ENCODE measurements at regions not wholly inside any gene's neighbourhood (a gene's known extent, or its start where the extent isn't known, plus 50 kb on each side); places are given as distances from the start of the nearest gene placed in this dataset.
"Not testable (repeated sequence)": the region's sequence is repeated elsewhere in the genome, so short reads cannot be mapped to it uniquely, and the experiment has no call there.

DNA sequence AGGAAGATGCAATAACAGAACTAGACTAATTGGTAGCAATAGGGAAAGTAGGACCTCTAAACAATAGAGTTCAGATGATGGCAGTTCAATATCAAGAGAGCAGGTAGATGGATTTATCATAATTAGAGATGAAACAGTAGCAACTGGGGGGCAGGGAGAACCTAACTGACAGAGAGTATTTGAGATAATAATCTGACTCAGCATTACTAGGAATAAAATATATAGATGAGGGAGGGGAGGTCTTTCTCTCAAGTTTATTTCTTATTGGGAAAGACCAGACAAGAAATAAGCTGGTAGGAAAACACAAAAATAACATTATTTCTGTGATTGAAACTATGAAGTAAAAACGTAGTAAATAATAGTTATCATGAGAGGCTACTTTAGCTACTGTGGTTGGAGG is 1656.7 kb upstream of the B3GALT2 start:
- no peak for DNase-seq
- TF ChIP-seq POLR2A (IDR thresholded peaks at IDR 0.05): no peak
- TF ChIP-seq, protein P1, sequence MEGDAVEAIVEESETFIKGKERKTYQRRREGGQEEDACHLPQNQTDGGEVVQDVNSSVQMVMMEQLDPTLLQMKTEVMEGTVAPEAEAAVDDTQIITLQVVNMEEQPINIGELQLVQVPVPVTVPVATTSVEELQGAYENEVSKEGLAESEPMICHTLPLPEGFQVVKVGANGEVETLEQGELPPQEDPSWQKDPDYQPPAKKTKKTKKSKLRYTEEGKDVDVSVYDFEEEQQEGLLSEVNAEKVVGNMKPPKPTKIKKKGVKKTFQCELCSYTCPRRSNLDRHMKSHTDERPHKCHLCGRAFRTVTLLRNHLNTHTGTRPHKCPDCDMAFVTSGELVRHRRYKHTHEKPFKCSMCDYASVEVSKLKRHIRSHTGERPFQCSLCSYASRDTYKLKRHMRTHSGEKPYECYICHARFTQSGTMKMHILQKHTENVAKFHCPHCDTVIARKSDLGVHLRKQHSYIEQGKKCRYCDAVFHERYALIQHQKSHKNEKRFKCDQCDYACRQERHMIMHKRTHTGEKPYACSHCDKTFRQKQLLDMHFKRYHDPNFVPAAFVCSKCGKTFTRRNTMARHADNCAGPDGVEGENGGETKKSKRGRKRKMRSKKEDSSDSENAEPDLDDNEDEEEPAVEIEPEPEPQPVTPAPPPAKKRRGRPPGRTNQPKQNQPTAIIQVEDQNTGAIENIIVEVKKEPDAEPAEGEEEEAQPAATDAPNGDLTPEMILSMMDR (IDR thresholded peaks at IDR 0.05): no peak
- Histone ChIP-seq H3K9me3 (no peaks in the 10 kb centered on the region), H3K36me3 (no peaks in the 10 kb centered on the region), H3K27me3 (no peaks in the 10 kb centered on the region), H3K4me1 (no peaks in the 10 kb centered on the region), H3K27ac (no peak overlapping the region), H3K4me3 (no peak overlapping the region)

DNA sequence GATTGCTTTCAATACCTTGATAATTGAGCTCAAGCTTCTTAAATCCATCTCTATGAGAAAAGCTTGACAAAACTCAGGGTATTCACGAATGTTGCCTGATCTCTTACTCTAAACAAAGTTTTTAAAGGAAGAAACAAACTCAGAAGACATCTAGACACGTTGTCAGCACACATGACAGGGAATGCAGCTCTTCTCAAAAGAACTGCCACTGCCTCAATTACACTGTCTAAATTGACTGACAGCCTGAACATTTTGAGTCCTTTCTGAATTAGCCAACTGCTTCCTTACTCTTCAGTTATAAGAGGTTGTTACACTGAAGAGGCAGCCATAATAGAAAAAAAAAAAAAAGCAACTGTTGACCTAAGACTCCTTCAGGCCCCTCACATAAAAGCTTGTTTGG is 1646.7 kb upstream of the B3GALT2 start:
- TF ChIP-seq POLR2A (IDR thresholded peaks at IDR 0.05): no peak
- TF ChIP-seq, protein P1 (IDR thresholded peaks at IDR 0.05): no peak
- H3K27ac ChIP-seq: no peak overlapping the region
- H3K27me3 ChIP-seq: no peaks in the 10 kb centered on the region
- no peaks in the 10 kb centered on the region for H3K36me3 ChIP-seq
- no peak overlapping the region for H3K4me3 ChIP-seq
- DNase-seq: no peak
- H3K4me1 ChIP-seq: no peaks in the 10 kb centered on the region
- H3K9me3 ChIP-seq: no peaks in the 10 kb centered on the region

DNA sequence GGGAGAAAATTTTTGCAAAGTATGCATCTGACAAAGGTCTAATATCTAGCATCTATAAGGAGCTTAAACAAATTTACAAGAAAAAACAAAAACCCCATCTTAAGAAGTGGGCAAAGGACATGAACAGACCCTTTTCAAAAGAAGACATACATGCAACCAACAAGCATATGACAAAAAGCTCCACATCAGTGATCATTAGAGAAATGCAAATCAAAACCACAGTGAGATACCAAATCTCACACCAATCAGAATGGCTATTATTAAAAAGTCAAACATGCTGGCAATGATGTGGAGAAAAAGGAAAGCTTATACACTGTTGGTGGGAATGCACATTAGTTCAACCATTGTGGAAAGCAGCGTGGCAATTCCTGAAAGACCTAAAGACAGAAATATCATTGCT is 1645.2 kb upstream of the B3GALT2 start:
- not testable (repeated sequence) for H3K27ac ChIP-seq, H3K27me3 ChIP-seq, H3K4me3 ChIP-seq, DNase-seq, H3K4me1 ChIP-seq, H3K9me3 ChIP-seq, H3K36me3 ChIP-seq

DNA sequence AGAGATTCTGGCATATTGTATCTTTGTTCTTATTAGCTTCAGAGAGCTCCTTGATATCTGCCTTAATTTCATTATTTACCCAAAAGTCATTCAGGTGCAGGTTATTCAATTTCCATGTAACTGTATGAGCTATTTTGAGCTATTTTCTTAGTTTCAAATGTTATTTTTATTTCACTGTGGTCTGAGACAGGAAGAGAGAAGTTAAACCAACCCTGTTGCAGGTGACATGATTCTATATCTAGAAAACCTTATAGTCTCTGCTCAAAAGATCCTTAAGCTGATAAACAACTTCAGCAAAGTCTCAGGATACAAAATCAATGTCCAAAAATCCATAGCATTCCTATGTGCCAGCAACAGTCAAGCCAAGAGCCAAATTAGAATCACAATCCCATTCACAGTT is 1644.0 kb upstream of the B3GALT2 start:
- no peaks in the 10 kb centered on the region for H3K9me3 ChIP-seq
- H3K4me1 ChIP-seq: no peaks in the 10 kb centered on the region
- H3K36me3 ChIP-seq: no peaks in the 10 kb centered on the region
- no peak overlapping the region for H3K4me3 ChIP-seq
- TF ChIP-seq, protein P1 (IDR thresholded peaks at IDR 0.05): no peak
- TF ChIP-seq POLR2A (IDR thresholded peaks at IDR 0.05): no peak
- H3K27ac ChIP-seq: no peak overlapping the region
- no peaks in the 10 kb centered on the region for H3K27me3 ChIP-seq
- DNase-seq: no peak

DNA sequence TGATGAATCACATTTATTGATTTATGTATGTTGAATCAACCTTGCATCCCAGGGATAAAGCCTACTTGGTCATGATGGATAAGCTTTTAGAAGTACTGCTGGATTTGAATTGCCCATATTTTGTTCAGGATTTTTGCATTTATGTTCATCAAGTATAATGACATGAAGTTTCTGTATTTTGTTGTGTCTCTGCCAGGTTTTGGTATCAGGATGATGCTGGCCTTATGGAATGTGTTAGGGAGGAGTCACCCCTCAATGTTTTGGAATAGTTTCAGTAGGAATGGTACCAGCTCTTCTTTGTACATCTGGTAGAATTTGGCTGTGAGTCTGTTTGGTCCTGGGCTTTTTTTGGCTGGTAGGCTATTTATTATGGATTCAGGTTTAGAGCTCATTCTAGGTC is 1643.1 kb upstream of the B3GALT2 start:
- Histone ChIP-seq H3K4me3 (no peak overlapping the region), H3K36me3 (no peaks in the 10 kb centered on the region), H3K27me3 (no peaks in the 10 kb centered on the region), H3K4me1 (no peaks in the 10 kb centered on the region), H3K9me3 (no peaks in the 10 kb centered on the region), H3K27ac (no peak overlapping the region)
- TF ChIP-seq POLR2A (IDR thresholded peaks at IDR 0.05): no peak
- TF ChIP-seq, protein P1 (IDR thresholded peaks at IDR 0.05): no peak
- DNase-seq: no peak

GRCh38 chr1:194825382-194825781 is 1639.0 kb upstream of the B3GALT2 start:
- DNase-seq: no peak
- H3K36me3 ChIP-seq: no peaks in the 10 kb centered on the region

More at GRCh38 chr1:194825382-194825781, 1639.0 kb upstream of the B3GALT2 start:
- no peaks in the 10 kb centered on the region for H3K4me1 ChIP-seq
- H3K4me3 ChIP-seq: no peak overlapping the region
- no peaks in the 10 kb centered on the region for H3K27me3 ChIP-seq
- H3K9me3 ChIP-seq: no peaks in the 10 kb centered on the region
- TF ChIP-seq POLR2A (IDR thresholded peaks at IDR 0.05): no peak
- TF ChIP-seq, protein P1 (IDR thresholded peaks at IDR 0.05): no peak
- no peak overlapping the region for H3K27ac ChIP-seq
